ENCODE measurements at regions not wholly inside any gene's neighbourhood (a gene's known extent, or its start where the extent isn't known, plus 50 kb on each side); places are given as distances from the start of the nearest gene placed in this dataset.
"Not testable (repeated sequence)": the region's sequence is repeated elsewhere in the genome, so short reads cannot be mapped to it uniquely, and the experiment has no call there.

DNA sequence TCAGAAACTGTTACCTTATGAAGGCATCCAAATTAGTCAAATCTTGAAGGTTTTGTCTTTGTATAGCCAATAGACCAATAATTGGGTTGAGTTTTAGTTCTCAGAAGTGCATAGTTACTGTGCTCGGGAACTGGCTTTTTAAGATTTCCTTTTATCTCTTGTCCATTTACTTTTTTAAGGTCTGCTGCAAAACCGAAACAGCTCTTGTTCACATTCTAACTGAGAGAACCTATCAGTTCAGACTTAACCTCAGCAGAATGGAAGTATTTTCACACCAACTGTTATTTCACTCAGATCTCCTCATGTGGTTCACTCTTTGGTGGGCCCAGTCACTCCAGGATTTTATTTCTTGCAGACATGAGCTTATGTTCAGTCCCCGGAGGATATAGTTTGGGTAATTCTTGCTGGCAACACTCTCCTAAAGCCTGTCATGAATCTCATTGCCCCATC is 55.5 kb downstream of the TPBG start:
- no peak for DNase-seq
- in situ Hi-C loops (cut with MboI; ENCODE audit: low pct_unique_long_range_greater_than_20kb, low sequenced_read_pairs), result no loop called here

DNA sequence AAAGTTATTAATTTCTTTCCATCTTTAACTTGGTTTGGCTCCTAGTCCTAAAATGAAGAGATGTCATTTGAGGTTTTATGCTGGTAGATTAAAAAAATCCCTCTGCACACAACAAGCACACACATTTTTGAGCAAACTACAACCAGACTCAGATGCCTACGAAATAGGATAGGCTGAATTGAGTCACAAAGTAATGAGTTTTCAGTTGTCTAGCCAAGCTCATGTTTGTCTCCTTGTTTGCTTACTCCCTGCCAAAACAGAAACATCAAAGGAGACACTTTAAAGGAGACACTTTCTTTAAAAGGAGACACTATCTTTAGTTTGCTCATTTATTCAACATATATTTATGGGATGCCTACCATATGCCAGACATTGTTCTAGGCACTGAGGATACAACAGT is 56.2 kb downstream of the TPBG start:
- no peak for DNase-seq
- in situ Hi-C loops (cut with MboI; ENCODE audit: low pct_unique_long_range_greater_than_20kb, low sequenced_read_pairs), result no loop called here

DNA sequence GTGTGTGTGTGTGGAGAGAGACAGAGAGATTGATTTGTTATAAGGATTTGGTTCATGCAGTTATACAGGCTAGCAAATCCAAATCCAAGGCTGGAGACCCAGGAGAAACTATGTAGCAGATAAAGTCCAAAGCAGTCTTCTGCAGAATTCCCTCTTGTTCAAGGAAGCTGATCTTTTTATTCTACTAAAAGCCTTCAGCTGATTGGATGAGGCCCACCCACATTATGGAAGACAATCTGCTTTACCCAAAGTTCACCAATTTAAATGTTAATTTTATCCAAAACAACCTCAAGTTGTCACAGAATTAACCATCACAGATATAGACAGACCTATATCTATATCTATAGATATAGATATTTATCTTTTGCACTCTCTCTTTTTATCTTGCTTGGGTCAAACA is 67.0 kb downstream of the TPBG start:
- no peak for DNase-seq
- in situ Hi-C loops (cut with MboI; ENCODE audit: low pct_unique_long_range_greater_than_20kb, low sequenced_read_pairs), result no loop called here

DNA sequence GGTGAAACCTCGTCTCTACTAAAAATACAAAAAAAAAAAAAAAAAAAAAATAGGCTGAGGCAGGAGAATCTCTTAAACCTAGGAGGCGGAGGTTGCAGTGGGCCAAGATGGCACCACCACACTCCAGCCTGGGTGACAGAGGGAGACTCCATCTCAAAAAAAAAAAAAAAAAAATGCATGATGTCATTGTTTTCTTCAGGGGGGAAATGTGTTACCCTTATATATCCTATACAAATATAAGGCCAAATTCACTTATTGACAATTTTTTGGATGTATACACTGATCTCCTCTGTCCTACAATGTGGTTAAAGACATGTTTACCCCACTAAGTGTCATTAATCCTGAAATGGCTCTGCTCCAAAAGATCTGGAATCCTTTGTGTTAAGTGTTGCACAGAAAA is 73.1 kb downstream of the TPBG start:
- no peak for DNase-seq
- in situ Hi-C loops (cut with MboI; ENCODE audit: low pct_unique_long_range_greater_than_20kb, low sequenced_read_pairs), result no loop called here

DNA sequence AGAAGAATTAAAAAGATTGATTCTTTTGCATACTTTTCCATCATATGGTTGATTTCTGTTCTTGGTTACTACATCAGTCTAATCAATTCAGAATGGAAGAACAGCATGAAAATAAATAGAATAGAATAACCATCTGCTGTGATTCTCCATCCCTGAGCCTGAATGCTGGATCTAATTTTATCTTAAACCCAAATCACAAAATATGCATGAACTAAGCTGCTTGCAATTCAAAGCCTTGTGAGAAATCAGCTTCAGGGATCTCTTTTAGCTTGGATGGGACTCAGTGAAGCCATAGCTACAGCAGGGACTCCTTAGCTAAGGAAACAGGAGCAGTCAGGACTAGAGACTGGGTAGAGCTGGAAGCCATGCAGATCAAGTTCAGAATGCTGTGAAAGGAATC is 74.1 kb downstream of the TPBG start:
- in situ Hi-C loops (cut with MboI; ENCODE audit: low pct_unique_long_range_greater_than_20kb, low sequenced_read_pairs), result no loop called here
- DNase-seq, result no peak

DNA sequence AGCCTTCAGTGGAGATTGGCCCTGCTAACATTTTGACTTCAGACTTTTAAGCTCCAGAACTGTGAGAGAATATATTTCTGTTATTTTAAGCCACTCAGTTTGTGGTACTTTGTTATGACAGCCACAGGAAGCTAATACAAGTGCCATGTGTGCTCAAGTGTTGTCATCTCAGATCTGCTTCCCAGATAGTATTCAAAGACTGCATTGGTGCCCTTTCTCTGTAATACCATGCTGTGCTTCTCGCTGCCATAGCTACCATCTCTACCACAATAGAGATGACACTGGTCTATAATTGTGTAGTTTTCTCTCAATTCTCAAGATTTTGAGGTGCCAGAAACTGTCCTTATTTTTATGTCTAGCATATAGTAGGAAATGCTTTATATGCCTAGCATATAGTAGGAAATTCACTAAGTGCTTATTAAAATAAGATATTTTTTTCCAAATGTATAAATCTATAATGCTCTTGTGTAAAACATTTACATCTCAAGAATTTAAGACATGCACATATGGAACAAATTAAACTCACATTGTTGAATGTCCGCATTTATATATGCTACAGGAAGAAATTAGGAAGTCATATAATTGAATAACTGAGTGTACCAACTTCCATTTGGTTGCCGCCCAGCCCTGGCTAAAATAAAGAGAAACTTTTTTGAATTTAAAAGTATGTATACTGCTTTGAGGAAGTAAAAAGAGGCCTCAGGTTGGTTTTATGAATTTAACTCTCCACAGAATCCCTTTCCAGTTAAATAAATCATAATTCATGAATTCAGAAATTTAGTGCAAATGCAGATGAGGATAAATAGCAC is 77.6 kb downstream of the TPBG start:
- in situ Hi-C loops (cut with MboI; ENCODE audit: low pct_unique_long_range_greater_than_20kb, low sequenced_read_pairs), result no loop called here

DNA sequence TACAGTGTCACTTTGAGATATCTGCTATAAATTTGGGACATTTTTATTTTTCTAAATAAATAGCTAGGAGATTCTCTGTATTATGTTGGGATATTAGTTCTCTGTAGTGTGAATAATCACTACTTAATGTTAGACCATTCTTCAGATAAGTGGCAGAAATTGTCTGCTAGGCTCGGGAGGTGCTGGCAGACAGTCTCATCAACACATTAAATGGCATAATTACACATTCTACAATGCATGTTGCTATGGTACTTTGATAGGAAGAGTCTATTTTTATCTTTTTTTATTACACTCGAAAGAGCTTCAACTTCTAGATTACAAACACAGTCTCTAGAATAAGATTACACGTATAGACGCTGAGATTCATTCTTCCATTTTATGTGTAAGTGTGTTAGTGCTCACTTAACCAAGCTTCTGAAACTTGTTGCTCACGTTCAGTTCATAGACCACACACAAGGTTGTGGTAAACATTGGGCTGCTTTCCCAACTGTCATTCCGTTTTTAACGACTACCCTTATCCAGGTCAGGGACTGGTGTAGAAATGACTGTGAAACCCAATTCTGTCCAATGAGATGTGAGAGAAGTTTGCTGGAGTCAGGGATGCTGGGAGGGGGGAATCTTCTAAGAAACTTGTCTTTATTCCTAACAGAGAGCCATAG is 78.6 kb downstream of the TPBG start:
- DNase-seq, result no peak
- in situ Hi-C loops (cut with MboI; ENCODE audit: low pct_unique_long_range_greater_than_20kb, low sequenced_read_pairs), result no loop called here

More for the DNA sequence above, 77.6 kb downstream of the TPBG start:
- DNase-seq, result no peak

DNA sequence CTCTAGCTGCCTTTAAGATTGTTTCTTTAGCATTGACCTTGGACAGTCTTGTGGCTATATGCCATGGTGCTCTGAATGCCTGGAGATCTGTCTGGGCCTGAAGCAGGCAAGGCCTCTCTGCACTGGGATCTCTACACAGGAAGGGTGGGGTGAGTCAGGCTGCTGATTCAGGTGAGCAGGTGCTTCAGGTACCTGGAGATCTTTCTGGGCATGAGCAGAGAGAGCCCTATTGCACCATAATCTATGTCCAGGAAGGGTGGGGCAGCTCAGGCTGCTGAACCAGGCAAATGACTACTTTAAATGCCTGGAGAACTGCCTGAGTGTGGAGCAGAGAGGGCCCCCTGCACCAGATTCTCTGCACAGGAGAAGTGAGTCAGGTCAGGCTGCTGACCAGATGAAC is 94.5 kb downstream of the TPBG start:
- in situ Hi-C loops (cut with MboI; ENCODE audit: low pct_unique_long_range_greater_than_20kb, low sequenced_read_pairs), result no loop called here

DNA sequence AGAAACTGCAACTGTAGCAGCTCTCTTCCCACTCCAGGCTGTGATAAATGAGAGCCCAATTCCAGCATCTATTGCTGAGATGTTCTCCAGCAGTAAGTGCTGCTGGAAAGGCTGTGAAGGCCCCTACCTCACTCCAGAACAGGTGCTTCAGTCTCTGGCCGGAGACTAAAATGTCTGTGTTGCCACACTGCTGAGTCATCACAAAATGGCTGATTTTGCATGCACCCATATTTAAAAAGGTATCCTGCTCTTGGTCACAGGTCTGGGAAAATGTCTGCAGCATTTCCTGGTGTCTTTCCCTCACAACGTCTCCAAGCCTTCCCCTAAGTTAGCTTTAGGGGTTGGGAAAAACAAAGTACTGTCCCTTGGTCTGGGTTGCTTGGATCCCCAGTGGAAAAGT is 95.1 kb downstream of the TPBG start:
- no peak for DNase-seq
- in situ Hi-C loops (cut with MboI; ENCODE audit: low pct_unique_long_range_greater_than_20kb, low sequenced_read_pairs), result no loop called here

More for the DNA sequence above, 94.5 kb downstream of the TPBG start:
- DNase-seq, result no peak

DNA sequence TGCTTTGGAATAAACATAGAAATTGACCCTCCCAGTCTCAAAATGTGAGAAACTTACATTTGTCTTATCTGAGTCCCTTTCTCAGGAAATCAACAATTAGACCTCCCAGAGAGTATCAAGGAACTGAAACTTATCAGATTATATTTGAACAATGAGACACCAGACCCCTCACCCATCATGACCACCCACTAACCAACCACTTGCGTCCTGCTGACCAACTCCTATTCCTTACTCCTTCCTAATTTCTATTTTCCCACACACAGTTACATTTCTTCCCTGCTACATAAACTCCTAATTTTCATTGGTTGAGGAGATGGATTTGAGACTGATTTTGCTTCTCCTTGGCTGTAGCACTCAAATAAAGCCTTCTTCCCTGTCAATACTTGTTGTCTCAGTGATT is 97.9 kb downstream of the TPBG start:
- in situ Hi-C loops (cut with MboI; ENCODE audit: low pct_unique_long_range_greater_than_20kb, low sequenced_read_pairs), result no loop called here
- no peak for DNase-seq

DNA sequence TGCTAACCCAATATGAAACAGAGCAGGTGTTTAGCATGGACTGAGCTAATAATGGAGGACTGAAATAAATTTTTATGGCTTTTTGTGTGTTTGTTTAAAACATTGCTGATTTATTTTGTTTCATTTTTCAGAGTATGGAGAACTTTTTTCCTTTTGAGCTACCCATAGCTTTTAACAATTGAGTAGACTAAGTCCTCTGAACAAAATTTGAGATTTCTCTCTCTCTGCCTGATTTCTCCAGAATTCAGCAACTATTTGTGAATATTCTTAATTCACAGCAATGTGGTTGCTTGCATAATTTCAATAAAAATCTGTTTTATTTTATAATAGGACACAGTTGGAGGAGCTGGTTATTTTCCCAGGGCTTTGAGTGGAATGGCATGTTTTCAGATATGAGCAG is 103.7 kb downstream of the TPBG start:
- DNase-seq, result no peak
- in situ Hi-C loops (cut with MboI; ENCODE audit: low pct_unique_long_range_greater_than_20kb, low sequenced_read_pairs), result no loop called here

DNA sequence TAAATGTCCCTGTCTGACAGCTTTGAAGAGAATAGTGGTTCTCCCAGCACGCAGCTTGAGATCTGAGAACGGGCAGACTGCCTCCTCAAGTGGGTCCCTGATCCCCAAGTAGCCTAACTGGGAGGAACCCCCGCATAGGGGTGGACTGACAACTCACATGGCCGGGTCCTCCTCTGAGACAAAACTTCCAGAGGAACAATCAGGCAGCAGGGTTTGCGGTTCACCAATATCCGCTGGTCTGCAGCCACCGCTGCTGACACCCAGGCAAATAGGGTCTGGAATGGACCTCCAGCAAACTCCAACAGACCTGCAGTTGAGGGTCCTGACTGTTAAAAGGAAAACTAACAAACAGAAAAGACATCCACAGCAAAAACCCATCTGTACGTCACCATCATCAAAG is 106.5 kb downstream of the TPBG start:
- in situ Hi-C loops (cut with MboI; ENCODE audit: low pct_unique_long_range_greater_than_20kb, low sequenced_read_pairs); DNase-seq: not testable (repeated sequence)

DNA sequence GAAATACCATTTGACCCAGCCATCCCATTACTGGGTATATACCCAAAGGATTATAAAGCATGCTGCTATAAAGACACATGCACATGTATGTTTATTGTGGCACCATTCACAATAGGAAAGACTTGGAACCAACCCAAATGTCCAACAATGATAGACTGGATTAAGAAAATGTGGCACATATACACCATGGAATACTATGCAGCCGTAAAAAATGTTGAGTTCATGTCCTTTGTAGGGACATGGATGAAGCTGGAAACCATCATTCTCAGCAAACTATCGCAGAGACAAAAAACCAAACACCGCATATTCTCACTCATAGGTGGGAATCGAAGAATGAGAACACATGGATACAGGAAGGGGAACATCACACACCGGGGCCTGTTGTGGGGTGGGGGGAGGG is 111.5 kb downstream of the TPBG start:
- DNase-seq; in situ Hi-C loops (cut with MboI; ENCODE audit: low pct_unique_long_range_greater_than_20kb, low sequenced_read_pairs): not testable (repeated sequence)

DNA sequence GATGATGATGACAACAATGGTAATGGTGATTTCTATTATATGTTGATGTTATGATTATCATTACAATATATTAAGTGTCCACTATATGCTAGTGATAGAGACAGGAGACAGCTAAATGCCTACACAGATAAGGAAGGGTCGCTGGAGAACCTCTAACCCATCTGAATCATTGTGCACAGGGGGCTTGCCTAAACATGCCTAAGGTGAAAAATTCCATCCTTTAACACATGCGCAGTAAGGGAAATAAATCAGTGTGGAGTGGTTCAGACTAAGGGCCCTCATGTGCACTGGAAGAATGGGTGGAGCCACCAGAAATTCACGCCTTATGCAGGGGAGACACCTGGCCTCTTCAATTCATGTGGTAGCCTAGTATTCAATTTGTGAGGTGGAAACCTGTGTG is 120.4 kb downstream of the TPBG start:
- DNase-seq, result no peak
- in situ Hi-C loops (cut with MboI; ENCODE audit: low pct_unique_long_range_greater_than_20kb, low sequenced_read_pairs), result no loop called here

DNA sequence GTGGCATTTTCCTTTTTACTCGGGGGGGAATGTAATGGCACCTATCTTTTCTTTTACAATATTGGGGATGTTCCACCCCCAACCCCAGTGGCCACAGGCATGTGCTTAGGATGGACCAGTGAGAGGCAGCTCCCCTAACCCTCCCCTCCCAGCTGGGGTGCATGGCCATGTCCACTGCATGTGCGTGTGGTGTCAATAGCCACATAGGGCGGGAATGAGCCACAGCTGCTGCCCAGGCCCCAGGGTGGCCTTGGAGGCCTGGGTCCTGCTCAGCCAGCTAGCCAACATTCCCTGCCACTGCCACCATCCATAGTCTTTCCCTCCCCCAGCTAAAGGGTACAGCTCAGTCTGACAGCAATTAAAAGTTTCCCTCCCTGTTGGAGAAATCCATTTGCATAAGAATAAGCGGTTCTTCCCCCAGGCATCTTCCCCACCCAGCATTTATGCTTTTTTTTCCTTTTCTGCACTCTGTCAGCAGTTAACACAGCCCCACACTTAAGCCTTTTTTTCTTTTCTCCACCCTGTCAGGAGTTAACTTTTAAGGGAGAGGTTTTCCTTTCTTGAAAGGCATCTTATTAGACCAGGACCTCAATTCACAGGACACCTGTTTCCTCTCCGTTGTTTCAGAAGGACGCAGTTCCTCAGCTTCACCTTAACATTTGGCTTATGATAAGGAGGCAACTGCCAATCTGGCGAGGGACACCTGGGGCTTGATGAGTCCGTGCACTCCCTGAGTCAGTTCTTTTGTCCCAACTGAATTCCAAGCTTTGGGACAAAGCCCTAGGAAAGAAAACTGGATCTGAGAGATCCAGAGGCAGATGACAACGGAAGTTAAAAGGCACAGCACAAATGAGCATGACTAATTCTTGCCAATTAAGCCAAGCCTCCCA is 121.4 kb downstream of the TPBG start:
- in situ Hi-C loops (cut with MboI; ENCODE audit: low pct_unique_long_range_greater_than_20kb, low sequenced_read_pairs), result no loop called here
- DNase-seq, result no peak

DNA sequence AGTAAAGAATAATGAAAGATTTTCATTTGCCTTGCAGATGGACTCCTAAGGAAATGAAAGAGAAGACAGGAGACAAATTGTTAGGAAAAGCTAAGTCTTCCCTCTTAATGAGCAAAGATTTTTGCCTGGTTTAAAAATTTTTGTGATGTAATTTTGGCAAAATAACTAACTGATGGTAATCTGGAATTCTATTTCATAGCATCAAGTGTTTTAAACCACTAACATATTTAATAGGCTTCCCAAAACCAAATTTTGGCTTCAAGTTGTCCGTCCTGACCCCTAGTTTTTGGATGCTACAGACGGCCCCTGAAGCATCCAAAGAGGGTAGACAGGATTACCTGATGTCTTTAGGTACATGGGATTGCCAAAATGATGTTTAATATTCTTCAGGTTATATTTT is 124.3 kb downstream of the TPBG start:
- in situ Hi-C loops (cut with MboI; ENCODE audit: low pct_unique_long_range_greater_than_20kb, low sequenced_read_pairs), result no loop called here
- no peak for DNase-seq

DNA sequence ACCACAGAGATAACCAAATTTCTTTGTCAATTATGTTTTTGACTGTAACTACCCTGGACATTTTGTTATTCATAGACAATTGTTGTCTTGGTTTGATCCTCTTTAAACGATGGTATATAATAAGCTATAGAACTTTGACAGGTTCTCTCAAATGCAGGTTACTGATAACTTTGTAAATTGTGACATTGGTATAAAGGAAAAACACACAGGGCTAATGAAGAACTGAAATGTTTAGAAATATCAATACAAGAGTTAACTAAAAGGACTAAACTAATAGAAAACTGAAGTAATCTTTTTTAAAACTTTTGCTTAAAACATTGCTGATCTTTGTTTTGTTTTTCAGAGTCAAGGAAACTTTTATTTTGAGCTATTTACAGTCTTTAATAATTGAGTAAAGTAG is 124.8 kb downstream of the TPBG start:
- in situ Hi-C loops (cut with MboI; ENCODE audit: low pct_unique_long_range_greater_than_20kb, low sequenced_read_pairs), result no loop called here
- no peak for DNase-seq

DNA sequence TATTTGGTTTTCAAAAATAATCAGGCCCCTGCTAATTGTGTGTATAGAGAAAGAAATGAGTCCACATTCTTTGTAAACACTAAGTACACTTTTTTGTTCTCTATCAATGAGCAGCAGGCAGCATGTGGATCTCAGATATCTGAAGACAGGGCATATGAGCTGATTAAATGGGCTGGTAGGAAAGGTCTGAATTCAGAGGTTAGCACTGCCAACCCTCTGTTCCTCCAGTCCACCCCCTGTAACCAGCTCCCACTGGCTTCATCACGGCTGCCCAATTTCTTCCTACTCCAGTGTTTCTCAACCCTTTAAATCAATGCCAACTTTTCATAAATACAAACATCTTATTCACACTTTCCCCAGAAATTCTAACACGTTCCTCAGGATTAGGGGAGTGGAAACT is 128.5 kb downstream of the TPBG start:
- in situ Hi-C loops (cut with MboI; ENCODE audit: low pct_unique_long_range_greater_than_20kb, low sequenced_read_pairs), result no loop called here
- no peak for DNase-seq

DNA sequence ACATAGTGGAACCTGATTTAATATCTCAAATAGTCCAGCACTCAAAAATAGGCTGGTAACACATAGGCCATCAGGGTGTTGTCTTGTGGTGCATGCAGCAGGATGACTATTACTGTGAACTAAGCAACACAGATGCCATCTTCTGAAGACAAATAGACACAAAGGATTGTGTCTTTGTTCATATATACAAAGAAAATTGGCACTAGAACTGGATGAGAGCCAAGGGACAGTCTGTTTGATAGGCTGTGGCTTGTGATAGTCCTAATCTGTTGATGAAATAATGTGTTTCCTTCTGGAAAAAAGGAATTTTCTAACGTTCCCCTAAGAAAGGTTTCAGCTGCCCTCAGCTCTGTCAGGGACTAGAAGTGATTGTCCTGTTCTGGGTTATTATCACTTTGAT is 129.8 kb downstream of the TPBG start:
- no peak for DNase-seq
- in situ Hi-C loops (cut with MboI; ENCODE audit: low pct_unique_long_range_greater_than_20kb, low sequenced_read_pairs), result no loop called here

DNA sequence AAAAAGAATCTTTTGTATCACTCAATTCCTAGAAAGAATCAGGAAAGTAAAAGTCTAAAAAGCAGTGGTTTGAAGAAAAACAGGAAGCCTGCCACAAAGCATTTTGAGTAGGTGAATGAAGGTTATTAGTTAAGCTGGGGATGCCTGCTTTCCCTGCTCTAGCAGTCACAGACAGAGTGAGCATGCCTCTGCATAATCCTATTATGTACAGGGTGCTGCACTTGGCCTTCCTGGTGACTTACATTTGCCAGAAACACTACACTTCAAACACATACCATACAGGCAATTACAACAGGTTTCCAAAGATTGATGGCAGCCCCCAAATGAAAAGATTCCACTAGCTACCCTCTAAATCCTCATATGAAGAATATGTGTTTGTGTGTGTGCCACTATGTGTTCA is 130.8 kb downstream of the TPBG start:
- in situ Hi-C loops (cut with MboI; ENCODE audit: low pct_unique_long_range_greater_than_20kb, low sequenced_read_pairs), result no loop called here
- no peak for DNase-seq

Measured in KBM-7 (cell line).